ENCODE measurements at regions not wholly inside any gene's neighbourhood (a gene's known extent, or its start where the extent isn't known, plus 50 kb on each side); places are given as distances from the start of the nearest gene placed in this dataset.

GRCh38 chr3:59163953-59164352 is 114.1 kb upstream of the CFAP20DC start:
- intact Hi-C loops (cut with micrococcal nuclease), result no loop called here

GRCh38 chr3:59161048-59161447 is 111.2 kb upstream of the CFAP20DC start:
- intact Hi-C loops (cut with micrococcal nuclease), result no loop called here

GRCh38 chr3:59160133-59160746 is 110.4 kb upstream of the CFAP20DC start:
- intact Hi-C loops (cut with micrococcal nuclease), result no loop called here

- intact Hi-C loops (cut with micrococcal nuclease), result no loop called here
Observed at GRCh38 chr3:59153648-59154047, 103.8 kb upstream of the CFAP20DC start.

- intact Hi-C loops (cut with micrococcal nuclease), result no loop called here
Observed at GRCh38 chr3:59152943-59153342, 103.1 kb upstream of the CFAP20DC start.

- intact Hi-C loops (cut with micrococcal nuclease), result no loop called here
Observed at GRCh38 chr3:59150039-59150438, 100.2 kb upstream of the CFAP20DC start.

- intact Hi-C loops (cut with micrococcal nuclease), result no loop called here
Observed at GRCh38 chr3:59149166-59149565, 99.3 kb upstream of the CFAP20DC start.

- intact Hi-C loops (cut with micrococcal nuclease), result no loop called here
Observed at GRCh38 chr3:59143447-59143846, 93.6 kb upstream of the CFAP20DC start.

GRCh38 chr3:59142556-59142955 is 92.7 kb upstream of the CFAP20DC start:
- intact Hi-C loops (cut with micrococcal nuclease), result no loop called here

- intact Hi-C loops (cut with micrococcal nuclease), result no loop called here
Observed at GRCh38 chr3:59138966-59139365, 89.1 kb upstream of the CFAP20DC start.

GRCh38 chr3:59137415-59137814 is 87.6 kb upstream of the CFAP20DC start:
- intact Hi-C loops (cut with micrococcal nuclease), result no loop called here

GRCh38 chr3:59136081-59136480 is 86.3 kb upstream of the CFAP20DC start:
- intact Hi-C loops (cut with micrococcal nuclease), result no loop called here

- intact Hi-C loops (cut with micrococcal nuclease), result no loop called here
Observed at GRCh38 chr3:59135096-59135495, 85.3 kb upstream of the CFAP20DC start.

- intact Hi-C loops (cut with micrococcal nuclease), result no loop called here
Observed at GRCh38 chr3:59133311-59133710, 83.5 kb upstream of the CFAP20DC start.

- intact Hi-C loops (cut with micrococcal nuclease), result no loop called here
Observed at GRCh38 chr3:59131016-59131766, 81.4 kb upstream of the CFAP20DC start.

- intact Hi-C loops (cut with micrococcal nuclease), result no loop called here
Observed at GRCh38 chr3:59128685-59129084, 78.9 kb upstream of the CFAP20DC start.

- intact Hi-C loops (cut with micrococcal nuclease), result no loop called here
Observed at GRCh38 chr3:59127071-59127470, 77.2 kb upstream of the CFAP20DC start.

- intact Hi-C loops (cut with micrococcal nuclease), result no loop called here
Observed at GRCh38 chr3:59126446-59126845, 76.6 kb upstream of the CFAP20DC start.

- intact Hi-C loops (cut with micrococcal nuclease), result no loop called here
Observed at GRCh38 chr3:59121346-59122144, 71.7 kb upstream of the CFAP20DC start.

GRCh38 chr3:59118928-59119327 is 69.1 kb upstream of the CFAP20DC start:
- intact Hi-C loops (cut with micrococcal nuclease), result no loop called here

- intact Hi-C loops (cut with micrococcal nuclease), result no loop called here
Observed at GRCh38 chr3:59117396-59117795, 67.6 kb upstream of the CFAP20DC start.

GRCh38 chr3:59116233-59116537 is 66.4 kb upstream of the CFAP20DC start:
- intact Hi-C loops (cut with micrococcal nuclease), result no loop called here
